Fibroblast of the aortic adventitia (primary cell): ENCODE measurements at regions not wholly inside any gene's neighbourhood (a gene's known extent, or its start where the extent isn't known, plus 50 kb on each side); places are given as distances from the start of the nearest gene placed in this dataset.

Experiments used
- DNase-seq: peaks from one replicate; pipeline ENCODE4 v3.0.0-alpha.2; 2010; ENCODE audit warnings: low read depth
- H3K4me3 ChIP-seq: 2 replicates; pipeline ENCODE4 v1.5.1; 2011; ENCODE audit warnings: low read depth, mild to moderate bottlenecking, control low read depth, low read length, moderate library complexity
- TF ChIP-seq, protein P1 (sequence below): IDR thresholded peaks from 2 replicates; pipeline ENCODE4 v1.5.1; 2011; ENCODE audit warnings: mild to moderate bottlenecking, low read length, control low read depth, inconsistent platforms; ENCODE audit not compliant: insufficient read depth

DNA sequence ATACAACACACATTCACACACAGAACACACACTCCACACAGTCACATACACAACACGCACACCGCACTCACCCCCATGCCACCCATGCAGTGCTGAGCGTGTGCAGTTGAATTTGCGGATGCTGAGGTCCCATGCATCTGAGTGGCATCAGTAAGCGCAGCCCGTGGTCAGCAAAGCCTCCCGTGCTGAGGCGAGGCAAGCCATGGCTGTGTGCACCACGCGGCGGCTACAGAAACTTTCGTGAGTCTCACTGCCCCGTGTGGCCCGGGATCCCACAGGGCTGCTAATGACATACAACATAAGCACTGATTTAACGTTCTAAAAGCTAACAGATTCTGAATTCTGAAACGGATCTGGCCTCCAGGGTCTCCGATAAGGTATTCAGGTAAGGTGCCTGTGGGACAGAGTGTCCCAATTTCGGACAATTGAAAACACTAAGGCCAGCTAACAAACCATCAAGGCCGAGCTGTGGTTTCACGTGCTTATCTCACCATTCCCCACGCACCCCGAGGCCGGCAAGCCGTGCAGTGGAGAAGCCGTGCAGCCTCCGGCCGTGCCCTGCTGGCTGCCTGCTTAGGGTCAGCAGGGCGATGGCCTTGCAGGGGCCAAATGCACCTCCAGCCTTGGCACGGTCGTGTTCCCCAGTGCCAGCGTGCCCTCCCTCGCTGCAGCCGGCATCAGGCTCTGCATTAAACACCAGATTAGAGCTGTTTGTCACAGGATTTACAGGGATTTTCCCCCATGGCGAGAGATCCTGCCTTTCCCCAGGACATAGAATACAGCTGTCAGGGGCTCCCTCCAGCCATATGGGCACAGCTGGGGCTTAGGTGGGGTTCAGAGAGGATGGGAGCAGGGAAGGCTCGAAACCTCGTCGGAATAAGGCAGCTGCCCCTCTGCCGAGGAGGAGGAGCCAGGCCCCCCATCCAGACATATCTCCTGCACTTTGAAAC, 191.7 kb downstream of the C16orf95 start:
- H3K4me3 ChIP-seq, result no peak overlapping the region
- DNase-seq, result no peak
- TF ChIP-seq, protein P1, sequence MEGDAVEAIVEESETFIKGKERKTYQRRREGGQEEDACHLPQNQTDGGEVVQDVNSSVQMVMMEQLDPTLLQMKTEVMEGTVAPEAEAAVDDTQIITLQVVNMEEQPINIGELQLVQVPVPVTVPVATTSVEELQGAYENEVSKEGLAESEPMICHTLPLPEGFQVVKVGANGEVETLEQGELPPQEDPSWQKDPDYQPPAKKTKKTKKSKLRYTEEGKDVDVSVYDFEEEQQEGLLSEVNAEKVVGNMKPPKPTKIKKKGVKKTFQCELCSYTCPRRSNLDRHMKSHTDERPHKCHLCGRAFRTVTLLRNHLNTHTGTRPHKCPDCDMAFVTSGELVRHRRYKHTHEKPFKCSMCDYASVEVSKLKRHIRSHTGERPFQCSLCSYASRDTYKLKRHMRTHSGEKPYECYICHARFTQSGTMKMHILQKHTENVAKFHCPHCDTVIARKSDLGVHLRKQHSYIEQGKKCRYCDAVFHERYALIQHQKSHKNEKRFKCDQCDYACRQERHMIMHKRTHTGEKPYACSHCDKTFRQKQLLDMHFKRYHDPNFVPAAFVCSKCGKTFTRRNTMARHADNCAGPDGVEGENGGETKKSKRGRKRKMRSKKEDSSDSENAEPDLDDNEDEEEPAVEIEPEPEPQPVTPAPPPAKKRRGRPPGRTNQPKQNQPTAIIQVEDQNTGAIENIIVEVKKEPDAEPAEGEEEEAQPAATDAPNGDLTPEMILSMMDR, result no peak

DNA sequence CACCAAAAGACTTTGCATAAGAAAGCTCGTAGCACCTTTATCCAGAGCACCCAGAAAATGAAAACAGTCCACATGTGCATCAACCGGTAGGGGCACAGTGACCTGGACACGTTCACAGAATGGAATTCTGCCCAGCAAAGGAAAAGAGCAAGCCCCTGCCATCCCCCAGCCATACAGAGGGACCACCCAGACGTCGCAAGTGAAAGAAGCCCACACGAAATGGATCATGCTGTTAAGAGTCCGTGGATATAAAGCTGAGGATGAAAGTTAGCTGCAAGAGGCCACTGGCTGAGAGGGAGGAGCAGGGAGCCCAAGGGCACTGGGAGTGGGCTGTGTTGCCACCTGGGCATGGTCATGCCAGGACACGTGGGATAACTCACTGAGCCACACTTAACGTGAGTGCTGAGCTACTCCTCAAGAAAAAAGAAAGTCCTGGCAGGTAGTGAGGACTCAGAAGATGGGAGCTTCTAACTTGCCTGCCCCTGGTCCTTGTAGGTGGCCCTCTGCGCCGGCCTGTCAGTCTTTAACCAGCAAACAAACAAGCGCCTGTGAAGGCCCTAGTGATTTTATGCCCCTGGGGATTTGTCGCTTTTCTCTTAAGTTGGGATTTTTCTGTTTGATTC, 190.7 kb downstream of the C16orf95 start:
- TF ChIP-seq, protein P1, result no peak
- no peak overlapping the region for H3K4me3 ChIP-seq
- no peak for DNase-seq

DNA sequence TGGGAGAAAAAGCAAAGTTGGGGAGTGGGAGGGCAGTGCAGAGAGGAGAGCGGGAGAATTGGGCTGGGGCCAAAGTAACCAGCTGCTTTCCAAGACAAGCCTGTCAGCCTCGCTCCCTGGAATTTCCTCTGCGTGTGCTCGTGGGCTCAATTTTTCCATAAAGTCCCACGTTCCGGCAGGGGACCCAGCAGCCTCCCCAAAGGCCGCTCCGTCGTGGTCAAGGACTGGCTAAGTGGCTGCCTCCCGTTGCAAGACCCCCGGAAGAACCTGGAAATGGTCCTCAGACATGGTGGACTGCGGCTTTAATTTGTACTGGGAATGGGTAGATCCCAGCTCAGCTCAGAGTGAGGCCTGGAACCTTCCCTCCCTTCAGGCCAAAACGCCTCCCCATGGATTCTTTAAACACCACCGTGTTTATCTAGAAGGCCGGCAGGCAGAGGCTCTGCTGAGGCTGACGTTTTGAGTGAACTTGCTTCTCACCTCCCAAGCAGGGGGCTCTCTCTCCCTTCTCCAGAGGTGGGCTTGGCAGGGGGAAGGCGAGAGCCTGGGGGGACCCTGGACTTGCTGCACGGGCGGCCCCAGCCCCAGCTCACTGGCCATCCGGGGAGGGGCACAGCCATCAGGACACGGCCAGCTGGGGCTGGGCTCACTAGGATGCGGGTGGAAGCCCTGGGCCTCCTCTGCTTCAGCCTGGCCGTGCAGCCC, 190.0 kb downstream of the C16orf95 start:
- no peak overlapping the region for H3K4me3 ChIP-seq
- DNase-seq, result peak; percentile 71
- TF ChIP-seq, protein P1, result no peak

DNA sequence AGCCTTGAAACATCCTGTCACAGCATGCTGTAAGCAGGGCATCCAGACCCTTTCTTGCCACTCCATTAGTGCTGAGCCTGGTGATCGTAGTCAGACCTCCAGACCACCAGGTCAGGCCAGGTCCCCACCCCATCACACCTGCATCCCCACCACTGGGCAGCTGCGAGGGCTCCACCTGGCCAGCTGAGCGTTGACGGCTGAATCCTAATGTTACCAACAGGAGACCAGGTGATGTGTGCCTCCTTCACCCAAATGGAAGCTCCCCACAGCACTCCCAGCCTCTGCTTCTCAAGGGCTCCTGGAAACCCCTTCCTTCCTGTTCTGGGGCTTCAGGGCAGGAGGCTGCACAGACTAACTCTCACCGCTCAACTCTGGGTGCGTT, 189.4 kb downstream of the C16orf95 start:
- TF ChIP-seq, protein P1, result no peak
- no peak for DNase-seq
- H3K4me3 ChIP-seq, result no peak overlapping the region

DNA sequence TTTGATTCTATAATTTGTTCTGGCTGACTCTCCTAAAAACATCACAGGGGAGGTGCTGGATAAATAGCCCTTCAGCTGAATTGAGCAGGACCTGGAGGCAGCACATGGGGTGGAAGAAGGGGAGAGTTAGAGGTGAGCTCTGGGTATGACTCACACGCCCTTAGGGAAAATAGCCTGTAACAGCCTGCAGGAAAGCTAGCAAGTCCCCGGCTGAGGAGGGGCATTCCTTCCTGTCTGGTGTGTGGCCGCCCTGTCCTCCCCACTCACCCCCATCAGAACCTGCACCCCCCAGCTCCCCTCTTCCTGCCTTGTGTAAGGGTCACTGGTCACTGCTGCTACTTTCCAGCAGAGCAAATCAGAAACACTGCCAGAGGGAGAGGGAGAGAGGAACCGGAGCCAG, 187.4 kb downstream of the C16orf95 start:
- TF ChIP-seq, protein P1, result no peak
- peak; percentile 59 for DNase-seq
- no peak overlapping the region for H3K4me3 ChIP-seq

DNA sequence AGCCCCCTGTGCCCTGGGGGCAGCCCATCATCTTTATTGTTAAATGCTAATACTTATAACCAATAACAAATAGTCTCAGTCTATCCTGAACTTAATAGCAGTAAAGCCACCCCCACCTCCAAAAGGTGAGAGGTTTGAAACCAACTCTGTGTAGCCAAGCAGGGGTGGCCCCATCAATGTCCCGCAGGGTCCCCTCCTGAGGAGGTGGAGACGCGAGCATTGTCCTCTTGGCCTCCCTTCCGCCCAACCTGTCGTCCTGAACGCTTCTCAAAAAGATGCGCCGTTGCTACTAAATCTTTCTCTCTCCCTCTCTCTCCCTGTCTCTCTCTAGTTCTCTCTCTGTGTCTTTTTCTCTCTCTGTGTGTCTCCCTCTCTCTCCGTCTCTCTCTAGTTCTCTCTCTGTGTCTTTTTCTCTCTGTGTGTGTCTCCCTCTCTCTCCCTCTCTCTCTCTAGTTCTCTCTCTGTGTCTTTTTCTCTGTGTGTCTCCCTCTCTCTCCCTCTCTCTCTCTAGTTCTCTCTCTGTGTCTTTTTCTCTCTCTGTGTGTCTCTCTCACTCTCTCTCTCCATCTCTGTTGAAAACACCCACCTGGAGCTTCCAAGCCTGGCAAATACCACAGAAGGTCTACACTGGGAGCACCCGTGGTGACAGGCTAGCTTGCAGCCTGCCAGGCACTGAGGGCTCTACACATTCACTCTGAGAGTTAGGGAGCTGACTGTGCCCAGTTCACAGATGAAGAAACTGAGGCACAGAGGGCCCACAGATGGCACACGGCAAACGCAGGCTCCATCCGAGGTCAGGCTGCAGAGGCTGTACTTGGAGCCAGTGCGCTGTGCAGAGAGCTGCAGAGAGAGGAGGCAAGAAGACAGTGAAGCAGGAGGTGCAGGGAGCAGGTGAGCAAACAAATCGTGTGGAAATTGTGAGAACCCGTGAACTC, 185.9 kb downstream of the C16orf95 start:
- no peak for DNase-seq
- no peak overlapping the region for H3K4me3 ChIP-seq
- TF ChIP-seq, protein P1, result no peak
